Mesendoderm (in vitro differentiated cells): ENCODE measurements at regions not wholly inside any gene's neighbourhood (a gene's known extent, or its start where the extent isn't known, plus 50 kb on each side); places are given as distances from the start of the nearest gene placed in this dataset.

ENCODE experiments used
- DNase-seq: peaks from one replicate; pipeline ENCODE4 v3.0.0; 2013
- H2AK5ac ChIP-seq: 2 replicates; pipeline ENCODE4 v1.6.1; 2013; ENCODE audit warnings: low read length, inconsistent platforms
- H2BK120ac ChIP-seq: 2 replicates; pipeline ENCODE4 v1.6.1; 2013; ENCODE audit warnings: low read depth, mild to moderate bottlenecking, low read length, moderate library complexity, mixed read lengths
- H2BK15ac ChIP-seq: replicated peaks from 2 replicates; pipeline ENCODE4 v1.6.1; 2013; ENCODE audit warnings: low read depth, mild to moderate bottlenecking, moderate library complexity
- H2BK5ac ChIP-seq: 2 replicates; pipeline ENCODE4 v1.6.1; 2013; ENCODE audit warnings: low read length, inconsistent platforms
- H3K18ac ChIP-seq: 2 replicates; pipeline ENCODE4 v1.6.1; 2013; ENCODE audit warnings: mild to moderate bottlenecking, low read length, mixed read lengths
- H3K23ac ChIP-seq: one replicate; pipeline ENCODE4 v1.6.1; 2013; ENCODE audit warnings: low read length
- H3K27ac ChIP-seq: 2 replicates; pipeline ENCODE4 v1.5.1; 2013; ENCODE audit warnings: low read depth, mild to moderate bottlenecking, inconsistent platforms, low read length, moderate library complexity
- H3K27me3 ChIP-seq: 2 replicates; pipeline ENCODE4 v1.6.1; 2013; ENCODE audit warnings: low read length, control low read depth, mild to moderate bottlenecking, inconsistent platforms; ENCODE audit not compliant: insufficient read depth, poor library complexity
- H3K36me3 ChIP-seq: 2 replicates; pipeline ENCODE4 v1.6.1; 2013; ENCODE audit warnings: low read length, inconsistent platforms; ENCODE audit not compliant: control insufficient read depth, insufficient read depth
- H3K4ac ChIP-seq: one replicate; pipeline ENCODE4 v1.6.1; 2013; ENCODE audit warnings: low read depth, mild to moderate bottlenecking, low read length, moderate library complexity
- H3K4me1 ChIP-seq: 2 replicates; pipeline ENCODE4 v1.6.1; 2013; ENCODE audit warnings: low read depth, low read length, inconsistent platforms; ENCODE audit not compliant: control insufficient read depth
- H3K4me2 ChIP-seq: 2 replicates; pipeline ENCODE4 v1.6.1; 2013; ENCODE audit warnings: low read length
- H3K4me3 ChIP-seq: 2 replicates; pipeline ENCODE4 v1.5.1; 2013; ENCODE audit warnings: mild to moderate bottlenecking, low read length
- H3K56ac ChIP-seq: one replicate; pipeline ENCODE4 v1.6.1; 2013; ENCODE audit warnings: low read length
- H3K79me1 ChIP-seq: 2 replicates; pipeline ENCODE4 v1.6.1; 2013; ENCODE audit warnings: low read length, inconsistent platforms
- H3K79me2 ChIP-seq: 2 replicates; pipeline ENCODE4 v1.6.1; 2013; ENCODE audit warnings: mild to moderate bottlenecking, low read length; ENCODE audit not compliant: control insufficient read depth, insufficient read depth
- H3K9ac ChIP-seq: 2 replicates; pipeline ENCODE4 v1.6.1; 2013; ENCODE audit warnings: low read length, inconsistent platforms
- H4K5ac ChIP-seq: one replicate; pipeline ENCODE4 v1.6.1; 2013; ENCODE audit warnings: low read length
- H4K8ac ChIP-seq: one replicate; pipeline ENCODE4 v1.6.1; 2013; ENCODE audit warnings: low read depth, mild to moderate bottlenecking, control low read depth, low read length, moderate library complexity
- WGBS: extraction: QIAGEN DNeasy Blood & Tissue Kit; methylation state at CpG from one replicate; pipeline ENCODE4 v1.1.7; 2013; ENCODE audit warnings: low lambda C conversion rate, missing lambda C conversion rate; ENCODE audit not compliant: insufficient coverage; ENCODE audit errors: extremely low coverage; 5-methylcytosine and 5-hydroxymethylcytosine counted together

- no peak overlapping the region for H2BK15ac ChIP-seq
- no peak overlapping the region for H2AK5ac ChIP-seq
- H3K56ac ChIP-seq: no peak overlapping the region
- no CpG with 5 or more reads among the region's 24 CpGs for WGBS
- DNase-seq: no peak
- H3K4ac ChIP-seq: no peak overlapping the region
- no peak overlapping the region for H3K27ac ChIP-seq
- H4K5ac ChIP-seq: no peak overlapping the region
- no peak overlapping the region for H2BK5ac ChIP-seq
- H3K79me2 ChIP-seq: no peaks in the 10 kb centered on the region
- no peaks in the 10 kb centered on the region for H3K27me3 ChIP-seq
- no peak overlapping the region for H3K9ac ChIP-seq
- H3K79me1 ChIP-seq: no peaks in the 10 kb centered on the region
- H3K4me3 ChIP-seq: no peak overlapping the region
- H2BK120ac ChIP-seq: no peak overlapping the region
- H3K18ac ChIP-seq: no peak overlapping the region
- H4K8ac ChIP-seq: no peak overlapping the region
- H3K36me3 ChIP-seq: no peaks in the 10 kb centered on the region
- no peak overlapping the region for H3K23ac ChIP-seq
- no peak overlapping the region for H3K4me2 ChIP-seq
- H3K4me1 ChIP-seq: no peaks in the 10 kb centered on the region
Measured at GRCh38 chr6:169845426-169846285, 94.2 kb downstream of the ERMARD start.

GRCh38 chr6:169844946-169845345 lies 93.5 kb downstream of the ERMARD start:
- no peak overlapping the region for H2AK5ac ChIP-seq
- H4K8ac ChIP-seq: no peak overlapping the region
- no peak overlapping the region for H3K9ac ChIP-seq
- no peak overlapping the region for H2BK5ac ChIP-seq
- H3K36me3 ChIP-seq: no peaks in the 10 kb centered on the region
- H3K56ac ChIP-seq: no peak overlapping the region
- no peak overlapping the region for H3K4ac ChIP-seq
- H3K27ac ChIP-seq: no peak overlapping the region
- H3K4me1 ChIP-seq: no peaks in the 10 kb centered on the region
- H3K79me2 ChIP-seq: no peaks in the 10 kb centered on the region
- H2BK120ac ChIP-seq: no peak overlapping the region
- H3K18ac ChIP-seq: no peak overlapping the region
- H3K4me3 ChIP-seq: no peak overlapping the region
- no CpG with 5 or more reads among the region's 9 CpGs for WGBS
- no peaks in the 10 kb centered on the region for H3K79me1 ChIP-seq
- no peak for DNase-seq
- H3K23ac ChIP-seq: no peak overlapping the region
- H2BK15ac ChIP-seq: no peak overlapping the region
- no peaks in the 10 kb centered on the region for H3K27me3 ChIP-seq
- no peak overlapping the region for H4K5ac ChIP-seq
- H3K4me2 ChIP-seq: no peak overlapping the region

- no peak overlapping the region for H3K18ac ChIP-seq
- no peak overlapping the region for H4K8ac ChIP-seq
- no CpG with 5 or more reads among the region's 6 CpGs for WGBS
- no peak overlapping the region for H3K4me2 ChIP-seq
- no peaks in the 10 kb centered on the region for H3K79me1 ChIP-seq
- H3K4me3 ChIP-seq: no peak overlapping the region
- H3K27ac ChIP-seq: no peak overlapping the region
- H4K5ac ChIP-seq: no peak overlapping the region
- no peaks in the 10 kb centered on the region for H3K79me2 ChIP-seq
- H2BK120ac ChIP-seq: no peak overlapping the region
- H3K4me1 ChIP-seq: no peaks in the 10 kb centered on the region
- no peaks in the 10 kb centered on the region for H3K36me3 ChIP-seq
- no peak overlapping the region for H3K4ac ChIP-seq
- H2BK15ac ChIP-seq: no peak overlapping the region
- no peak overlapping the region for H3K9ac ChIP-seq
- no peak overlapping the region for H3K23ac ChIP-seq
- no peak overlapping the region for H2AK5ac ChIP-seq
- no peak overlapping the region for H3K56ac ChIP-seq
- H3K27me3 ChIP-seq: no peaks in the 10 kb centered on the region
- H2BK5ac ChIP-seq: no peak overlapping the region
- no peak for DNase-seq
Measured at GRCh38 chr6:169843991-169844390, 92.6 kb downstream of the ERMARD start.

- Histone ChIP-seq H3K23ac (no peak overlapping the region), H3K56ac (no peak overlapping the region), H3K4me3 (no peak overlapping the region), H2AK5ac (no peak overlapping the region), H2BK120ac (no peak overlapping the region), H3K4me1 (no peaks in the 10 kb centered on the region), H3K18ac (no peak overlapping the region), H3K79me1 (no peaks in the 10 kb centered on the region), H2BK15ac (no peak overlapping the region), H4K8ac (no peak overlapping the region), H3K4me2 (no peak overlapping the region), H3K9ac (no peak overlapping the region), H3K4ac (no peak overlapping the region), H3K79me2 (no peaks in the 10 kb centered on the region), H3K27ac (no peak overlapping the region), H2BK5ac (no peak overlapping the region), H3K27me3 (no peaks in the 10 kb centered on the region), H4K5ac (no peak overlapping the region), H3K36me3 (no peaks in the 10 kb centered on the region)
- no CpG with 5 or more reads among the region's 5 CpGs for WGBS
- DNase-seq: no peak
Measured at GRCh38 chr6:169843110-169843509, 91.7 kb downstream of the ERMARD start.

- no CpG with 5 or more reads among the region's 13 CpGs for WGBS
- Histone ChIP-seq H3K79me1 (no peaks in the 10 kb centered on the region), H2BK15ac (no peak overlapping the region), H3K18ac (no peak overlapping the region), H4K5ac (no peak overlapping the region), H3K27ac (no peak overlapping the region), H3K56ac (no peak overlapping the region), H3K4me1 (no peaks in the 10 kb centered on the region), H2AK5ac (no peak overlapping the region), H3K9ac (no peak overlapping the region), H3K4me2 (no peak overlapping the region), H4K8ac (no peak overlapping the region), H3K27me3 (no peaks in the 10 kb centered on the region), H3K36me3 (no peaks in the 10 kb centered on the region), H2BK5ac (no peak overlapping the region), H3K79me2 (no peaks in the 10 kb centered on the region), H3K4ac (no peak overlapping the region), H3K23ac (no peak overlapping the region), H3K4me3 (no peak overlapping the region), H2BK120ac (no peak overlapping the region)
- no peak for DNase-seq
Measured at GRCh38 chr6:169841907-169842606, 90.6 kb downstream of the ERMARD start.
